ENCODE measurements at regions not wholly inside any gene's neighbourhood (a gene's known extent, or its start where the extent isn't known, plus 50 kb on each side); places are given as distances from the start of the nearest gene placed in this dataset.

DNA sequence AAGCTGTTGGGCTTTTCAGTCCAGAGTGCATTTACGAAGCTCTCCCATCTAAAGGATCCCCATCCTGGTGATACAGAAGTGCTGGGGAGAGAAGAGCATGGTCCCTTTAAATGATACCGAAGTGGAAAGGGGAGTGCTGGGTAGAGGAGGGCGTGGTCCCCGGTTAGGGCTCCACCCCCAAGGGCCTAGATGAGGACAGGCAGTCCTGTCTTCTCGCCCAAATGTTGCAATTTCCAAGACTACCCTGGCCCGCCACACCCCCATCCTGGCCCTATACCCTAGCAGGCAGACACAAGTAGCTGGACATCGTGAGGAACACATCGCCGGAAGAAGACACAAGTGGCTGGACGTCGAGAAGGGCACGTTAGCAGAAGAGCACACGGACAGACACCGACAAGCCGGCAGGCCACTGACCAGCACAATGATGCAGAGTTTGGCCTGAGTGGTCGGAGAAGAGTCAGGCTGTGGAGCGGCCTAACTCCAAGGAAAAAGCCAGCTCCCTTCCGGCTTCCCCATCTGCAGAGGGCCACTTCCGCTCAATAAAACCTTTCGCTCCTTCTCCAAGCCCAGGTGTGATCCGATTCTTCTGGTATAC, 439.5 kb upstream of the NRP1 start:
- TF ChIP-seq RAD21 (IDR thresholded peaks at IDR 0.05 in 1 of 2, conservative IDR thresholded peaks at IDR 0.05 in 1 of 2; ENCODE audit: low read depth in 2 of 2, low read length in 2 of 2) (no peak), CHD2 (IDR thresholded peaks at IDR 0.05; ENCODE audit: low read length) (no peak), CEBPB (IDR thresholded peaks at IDR 0.05; ENCODE audit: low read depth, low read length) (no peak), EZH2 (IDR thresholded peaks at IDR 0.05; ENCODE audit: low read depth, low read length, severe bottlenecking) (no peak), JUND (IDR thresholded peaks at IDR 0.05; ENCODE audit: low read length) (no peak)
- TF ChIP-seq, protein P1, sequence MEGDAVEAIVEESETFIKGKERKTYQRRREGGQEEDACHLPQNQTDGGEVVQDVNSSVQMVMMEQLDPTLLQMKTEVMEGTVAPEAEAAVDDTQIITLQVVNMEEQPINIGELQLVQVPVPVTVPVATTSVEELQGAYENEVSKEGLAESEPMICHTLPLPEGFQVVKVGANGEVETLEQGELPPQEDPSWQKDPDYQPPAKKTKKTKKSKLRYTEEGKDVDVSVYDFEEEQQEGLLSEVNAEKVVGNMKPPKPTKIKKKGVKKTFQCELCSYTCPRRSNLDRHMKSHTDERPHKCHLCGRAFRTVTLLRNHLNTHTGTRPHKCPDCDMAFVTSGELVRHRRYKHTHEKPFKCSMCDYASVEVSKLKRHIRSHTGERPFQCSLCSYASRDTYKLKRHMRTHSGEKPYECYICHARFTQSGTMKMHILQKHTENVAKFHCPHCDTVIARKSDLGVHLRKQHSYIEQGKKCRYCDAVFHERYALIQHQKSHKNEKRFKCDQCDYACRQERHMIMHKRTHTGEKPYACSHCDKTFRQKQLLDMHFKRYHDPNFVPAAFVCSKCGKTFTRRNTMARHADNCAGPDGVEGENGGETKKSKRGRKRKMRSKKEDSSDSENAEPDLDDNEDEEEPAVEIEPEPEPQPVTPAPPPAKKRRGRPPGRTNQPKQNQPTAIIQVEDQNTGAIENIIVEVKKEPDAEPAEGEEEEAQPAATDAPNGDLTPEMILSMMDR (IDR thresholded peaks at IDR 0.05; ENCODE audit: control extremely low read depth in 1 of 3, insufficient read depth in 1 of 3, low read depth in 1 of 3, low read length in 3 of 3) = no peak
- TF ChIP-seq, protein P2, sequence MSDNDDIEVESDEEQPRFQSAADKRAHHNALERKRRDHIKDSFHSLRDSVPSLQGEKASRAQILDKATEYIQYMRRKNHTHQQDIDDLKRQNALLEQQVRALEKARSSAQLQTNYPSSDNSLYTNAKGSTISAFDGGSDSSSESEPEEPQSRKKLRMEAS (IDR thresholded peaks at IDR 0.05) = no peak

All from H1 (cell line).